22Rv1 (cell line): ENCODE measurements at regions not wholly inside any gene's neighbourhood (a gene's known extent, or its start where the extent isn't known, plus 50 kb on each side); places are given as distances from the start of the nearest gene placed in this dataset.

Source experiments
- CTCF ChIP-seq: fragments of 450-650 bp; IDR thresholded peaks from 2 replicates; pipeline ENCODE4 v1.5.1; 2017; ENCODE audit warnings: mild to moderate bottlenecking
- ZFX ChIP-seq: fragments of 450-650 bp; IDR thresholded peaks from 2 replicates; pipeline ENCODE4 v1.6.1; 2017; ENCODE audit warnings: antibody characterized with exemption, borderline replicate concordance

GRCh38 chr4:134518574-134519217, 317.1 kb upstream of the PABPC4L start:
- TF ChIP-seq CTCF (no peak), ZFX (no peak)
